Activated CD4-positive, alpha-beta T cell treated with anti-CD3 and anti-CD28 coated beads, Interleukin-2, amount 10 ng/mL, durations not matched to agents 7 days and 5 days (primary cell): ENCODE measurements at regions not wholly inside any gene's neighbourhood (a gene's known extent, or its start where the extent isn't known, plus 50 kb on each side); places are given as distances from the start of the nearest gene placed in this dataset.

Experiments used
- CTCF ChIA-PET: fragments of 350-600 bp; sonication (Branson Sonifier 250); formaldehyde crosslinking; loops from one replicate; lab custom pipeline; 2021; ENCODE audit warnings: antibody characterized with exemption; lab: Charles Lee
- POLR2A ChIA-PET: fragments of 350-600 bp; sonication (Branson Sonifier 250); formaldehyde crosslinking; loops from one replicate; lab custom pipeline; 2021; ENCODE audit warnings: antibody characterized with exemption; lab: Charles Lee
- DNase-seq: peaks from one replicate; pipeline ENCODE4 v3.0.0-alpha.2; 2020
- H3K27ac Mint-ChIP-seq: one replicate; pipeline ENCODE4 v1.8.0; 2021; ENCODE audit warnings: mild to moderate bottlenecking, moderate library complexity, mixed read lengths
- H3K27me3 Mint-ChIP-seq: one replicate; pipeline ENCODE4 v1.8.0; 2021; ENCODE audit warnings: mixed read lengths
- H3K36me3 Mint-ChIP-seq: one replicate; pipeline ENCODE4 v1.8.0; 2021; ENCODE audit warnings: low read depth, mixed read lengths
- H3K4me1 Mint-ChIP-seq: one replicate; pipeline ENCODE4 v1.8.0; 2021; ENCODE audit warnings: mixed read lengths
- H3K4me3 Mint-ChIP-seq: one replicate; pipeline ENCODE4 v1.8.0; 2021; ENCODE audit warnings: mild to moderate bottlenecking, moderate library complexity, mixed read lengths
- H3K9me3 Mint-ChIP-seq: one replicate; pipeline ENCODE4 v1.8.0; 2021; ENCODE audit warnings: mixed read lengths

DNA sequence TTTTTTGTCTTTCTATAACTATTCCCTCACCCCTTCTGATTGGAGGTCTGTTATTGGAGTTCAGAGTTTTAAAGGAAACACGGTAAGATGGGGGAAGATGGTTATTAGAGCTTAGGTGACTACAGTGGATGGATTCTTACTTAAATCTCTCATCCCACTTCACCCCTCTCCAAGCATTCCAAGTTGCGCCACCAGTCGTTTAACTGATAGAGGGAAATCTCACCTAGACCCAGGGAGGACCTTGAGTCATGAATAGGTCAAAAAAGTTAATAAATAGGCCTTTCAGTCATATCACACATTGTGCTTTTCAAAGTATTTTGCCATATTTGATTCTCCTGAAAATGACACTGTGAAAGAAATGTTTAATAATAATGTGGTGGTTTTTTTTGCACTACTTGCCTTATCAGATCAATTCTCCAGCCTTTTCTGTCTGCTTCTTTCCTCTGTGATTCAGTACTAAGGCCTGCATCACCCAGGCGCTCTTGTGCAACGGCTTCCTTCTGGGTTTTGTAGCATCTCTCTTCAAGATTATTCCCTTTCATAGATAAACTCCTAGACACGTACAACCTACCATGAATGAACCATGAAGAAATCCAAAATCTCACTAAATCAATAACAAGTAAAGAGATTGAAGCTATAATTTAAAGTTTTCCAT lies 100.4 kb upstream of the TGFBR2 start:
- no peaks in the 10 kb centered on the region for H3K36me3 Mint-ChIP-seq
- H3K4me3 Mint-ChIP-seq: no peak overlapping the region
- H3K9me3 Mint-ChIP-seq: peaks cover 9% of the 10 kb centered on the region
- peaks cover 8% of the 10 kb centered on the region for H3K4me1 Mint-ChIP-seq
- POLR2A ChIA-PET: no interaction called here
- CTCF ChIA-PET: no interaction called here
- H3K27me3 Mint-ChIP-seq: no peaks in the 10 kb centered on the region
- no peak overlapping the region for H3K27ac Mint-ChIP-seq
- no peak for DNase-seq

DNA sequence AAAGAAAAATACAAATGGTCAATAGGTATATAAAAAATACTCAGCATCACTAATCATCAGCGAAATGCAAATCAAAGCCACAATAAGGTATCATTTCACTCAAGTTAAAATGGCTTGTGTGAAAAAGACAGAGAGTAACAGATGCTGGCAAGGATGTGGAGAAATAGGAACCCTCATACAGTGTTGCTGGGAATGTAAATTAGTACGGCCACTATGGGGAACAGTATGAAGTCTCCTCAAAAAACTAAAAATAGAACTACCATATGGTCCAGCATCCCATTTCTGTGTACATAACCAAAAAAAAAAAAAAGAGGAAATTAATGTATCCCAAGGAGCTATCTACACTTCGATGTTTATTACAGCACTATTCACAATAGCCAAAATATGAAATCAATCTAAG lies 98.1 kb upstream of the TGFBR2 start:
- H3K9me3 Mint-ChIP-seq: peaks cover 5% of the 10 kb centered on the region
- POLR2A ChIA-PET: no interaction called here
- DNase-seq: no peak

GRCh38 chr3:30510596-30510995 lies 95.8 kb upstream of the TGFBR2 start:
- Mint-ChIP-seq H3K27me3 (no peaks in the 10 kb centered on the region), H3K36me3 (no peaks in the 10 kb centered on the region), H3K4me3 (no peak overlapping the region), H3K9me3 (peaks cover 4% of the 10 kb centered on the region), H3K4me1 (peaks cover 6% of the 10 kb centered on the region), H3K27ac (no peak overlapping the region)
- DNase-seq: no peak
- POLR2A ChIA-PET: no interaction called here
- CTCF ChIA-PET: no interaction called here

More for the DNA sequence above, 98.1 kb upstream of the TGFBR2 start:
- Mint-ChIP-seq H3K27ac (no peak overlapping the region), H3K27me3 (no peaks in the 10 kb centered on the region), H3K4me1 (peaks cover 9% of the 10 kb centered on the region), H3K4me3 (no peak overlapping the region), H3K36me3 (no peaks in the 10 kb centered on the region)
- CTCF ChIA-PET: interaction anchor here (0.6 to 1.0 kb wide), 2 partner anchors 57 to 426 kb away, joined by 3 to 4 read pairs; no protein-coding TSS in a partner anchor

DNA sequence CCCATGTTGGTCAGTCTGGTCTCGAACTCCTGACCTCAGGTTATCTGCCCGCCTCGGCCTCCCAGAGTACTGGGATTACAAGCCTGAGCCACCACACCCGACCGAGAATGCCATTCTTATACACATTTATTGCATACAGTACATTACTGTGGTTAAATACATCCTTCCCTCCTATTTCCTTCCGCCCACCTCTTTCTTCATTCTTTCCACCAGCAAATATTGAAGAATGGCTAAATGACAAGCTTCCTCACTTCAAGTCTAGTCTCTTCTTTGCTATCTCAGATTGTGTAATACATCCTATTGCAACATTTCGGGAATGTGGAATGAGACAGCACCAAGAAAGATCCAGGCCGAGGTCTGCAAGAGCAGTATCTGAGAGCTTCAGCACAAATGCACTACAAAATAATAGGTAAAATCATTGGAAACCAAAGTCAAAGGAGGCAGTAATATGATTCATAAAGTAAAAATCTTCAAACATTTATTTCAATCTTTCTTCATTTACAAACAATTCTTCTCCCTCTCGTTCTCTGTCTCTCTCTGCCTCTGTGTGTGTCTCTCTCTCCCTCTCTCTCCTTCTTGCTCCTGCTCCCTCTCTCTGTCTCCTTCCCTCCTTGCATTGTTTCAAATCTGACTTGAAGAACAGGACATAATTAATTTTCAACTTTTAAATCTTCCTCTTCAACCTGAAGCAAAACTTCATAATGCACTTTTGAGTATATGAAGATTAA lies 94.7 kb upstream of the TGFBR2 start:
- Mint-ChIP-seq H3K36me3 (no peaks in the 10 kb centered on the region), H3K4me1 (peaks cover 6% of the 10 kb centered on the region), H3K4me3 (no peak overlapping the region), H3K9me3 (peaks cover 4% of the 10 kb centered on the region), H3K27me3 (no peaks in the 10 kb centered on the region), H3K27ac (no peak overlapping the region)
- no peak for DNase-seq
- POLR2A ChIA-PET: no interaction called here
- CTCF ChIA-PET: no interaction called here

- Mint-ChIP-seq H3K4me1 (peaks cover 8% of the 10 kb centered on the region), H3K4me3 (no peak overlapping the region), H3K9me3 (peaks cover 4% of the 10 kb centered on the region), H3K27ac (no peak overlapping the region), H3K27me3 (no peaks in the 10 kb centered on the region), H3K36me3 (no peaks in the 10 kb centered on the region)
- ChIA-PET POLR2A (no interaction called here), CTCF (interaction anchor here (0.6 to 2.2 kb wide), 2 partner anchors 13 to 1764 kb away, joined by 3 to 4 read pairs; no protein-coding TSS in a partner anchor)
- no peak for DNase-seq
Measured at GRCh38 chr3:30512576-30512975, 93.8 kb upstream of the TGFBR2 start.

GRCh38 chr3:30513374-30514152 lies 92.8 kb upstream of the TGFBR2 start:
- Mint-ChIP-seq H3K27ac (no peak overlapping the region), H3K9me3 (peaks cover 4% of the 10 kb centered on the region), H3K36me3 (no peaks in the 10 kb centered on the region), H3K4me3 (no peak overlapping the region), H3K27me3 (no peaks in the 10 kb centered on the region), H3K4me1 (peaks cover 17% of the 10 kb centered on the region)
- POLR2A ChIA-PET: no interaction called here
- no peak for DNase-seq
- CTCF ChIA-PET: interaction anchor here (1.2 to 2.2 kb wide), 2 partner anchors 9 to 14 kb away, joined by 3 to 4 read pairs; no protein-coding TSS in a partner anchor

- Mint-ChIP-seq H3K4me3 (no peak overlapping the region), H3K9me3 (peaks cover 4% of the 10 kb centered on the region), H3K36me3 (no peaks in the 10 kb centered on the region), H3K27ac (no peak overlapping the region), H3K27me3 (no peaks in the 10 kb centered on the region), H3K4me1 (peaks cover 21% of the 10 kb centered on the region)
- no peak for DNase-seq
- POLR2A ChIA-PET: no interaction called here
- CTCF ChIA-PET: interaction anchor here (0.5 kb wide), 1 partner anchor 20 kb away, joined by 5 read pairs; no protein-coding TSS in a partner anchor
Measured at GRCh38 chr3:30516238-30516637, 90.2 kb upstream of the TGFBR2 start.

GRCh38 chr3:30518181-30518864 lies 88.1 kb upstream of the TGFBR2 start:
- CTCF ChIA-PET: interaction anchor here (0.7 kb wide), 1 partner anchor 96 kb away, joined by 4 read pairs; no protein-coding TSS in a partner anchor
- H3K4me3 Mint-ChIP-seq: no peak overlapping the region
- H3K27ac Mint-ChIP-seq: no peak overlapping the region
- no peak for DNase-seq
- no peaks in the 10 kb centered on the region for H3K36me3 Mint-ChIP-seq
- POLR2A ChIA-PET: no interaction called here
- peaks cover 4% of the 10 kb centered on the region for H3K9me3 Mint-ChIP-seq
- H3K27me3 Mint-ChIP-seq: no peaks in the 10 kb centered on the region
- peaks cover 15% of the 10 kb centered on the region for H3K4me1 Mint-ChIP-seq

- CTCF ChIA-PET: no interaction called here
- Mint-ChIP-seq H3K27me3 (no peaks in the 10 kb centered on the region), H3K4me1 (peaks cover 17% of the 10 kb centered on the region), H3K27ac (no peak overlapping the region), H3K36me3 (no peaks in the 10 kb centered on the region), H3K4me3 (no peak overlapping the region), H3K9me3 (peaks cover 4% of the 10 kb centered on the region)
- no peak for DNase-seq
- POLR2A ChIA-PET: no interaction called here
Measured at GRCh38 chr3:30518872-30519271, 87.5 kb upstream of the TGFBR2 start.

DNA sequence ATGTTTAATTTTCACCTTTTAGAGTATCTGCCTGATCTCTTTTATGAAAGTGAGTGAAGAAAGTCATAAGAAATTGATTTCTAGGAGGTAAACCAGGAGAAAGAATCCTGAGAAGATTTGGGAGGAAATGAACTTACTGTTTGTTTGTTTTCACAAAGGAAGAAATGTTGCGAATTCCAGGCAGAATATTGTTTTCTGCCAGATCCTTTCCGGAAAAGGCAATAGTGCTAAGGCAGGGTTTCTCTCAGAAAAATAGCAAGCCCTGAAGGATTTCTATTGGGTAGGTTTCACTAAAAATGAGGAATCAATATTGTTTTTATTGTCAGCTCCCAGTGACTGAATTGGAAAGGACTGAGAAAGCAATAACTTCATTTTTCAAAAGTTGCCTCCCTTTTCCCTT lies 85.7 kb upstream of the TGFBR2 start:
- H3K36me3 Mint-ChIP-seq: no peaks in the 10 kb centered on the region
- no peak overlapping the region for H3K27ac Mint-ChIP-seq
- DNase-seq: no peak
- H3K4me3 Mint-ChIP-seq: no peak overlapping the region
- no peaks in the 10 kb centered on the region for H3K27me3 Mint-ChIP-seq
- H3K9me3 Mint-ChIP-seq: no peaks in the 10 kb centered on the region
- CTCF ChIA-PET: no interaction called here
- H3K4me1 Mint-ChIP-seq: peaks cover 28% of the 10 kb centered on the region
- POLR2A ChIA-PET: no interaction called here

- peaks cover 4% of the 10 kb centered on the region for H3K9me3 Mint-ChIP-seq
- POLR2A ChIA-PET: no interaction called here
Measured at GRCh38 chr3:30521156-30521715, 85.2 kb upstream of the TGFBR2 start.

GRCh38 chr3:30522476-30522875 lies 83.9 kb upstream of the TGFBR2 start:
- no peak overlapping the region for H3K27ac Mint-ChIP-seq
- peaks cover 4% of the 10 kb centered on the region for H3K9me3 Mint-ChIP-seq
- no peak overlapping the region for H3K4me3 Mint-ChIP-seq
- H3K4me1 Mint-ChIP-seq: peaks cover 27% of the 10 kb centered on the region
- H3K27me3 Mint-ChIP-seq: no peaks in the 10 kb centered on the region
- no peaks in the 10 kb centered on the region for H3K36me3 Mint-ChIP-seq
- CTCF ChIA-PET: interaction anchor here (1.0 kb wide), 1 partner anchor 8 kb away, joined by 3 read pairs; no protein-coding TSS in a partner anchor
- no peak for DNase-seq
- POLR2A ChIA-PET: interaction anchor here (0.7 kb wide), 1 partner anchor 60 kb away, joined by 3 read pairs; no protein-coding TSS in a partner anchor

More at GRCh38 chr3:30521156-30521715, 85.2 kb upstream of the TGFBR2 start:
- Mint-ChIP-seq H3K4me1 (peaks cover 28% of the 10 kb centered on the region), H3K36me3 (no peaks in the 10 kb centered on the region), H3K27me3 (no peaks in the 10 kb centered on the region), H3K4me3 (no peak overlapping the region), H3K27ac (no peak overlapping the region)
- no peak for DNase-seq
- CTCF ChIA-PET: no interaction called here
